ENCODE measurements at regions not wholly inside any gene's neighbourhood (a gene's known extent, or its start where the extent isn't known, plus 50 kb on each side); places are given as distances from the start of the nearest gene placed in this dataset.
"Not testable (repeated sequence)": the region's sequence is repeated elsewhere in the genome, so short reads cannot be mapped to it uniquely, and the experiment has no call there.

- no peak for DNase-seq
Measured at GRCh38 chr2:207413376-207413907, 116.3 kb upstream of the CREB1 start.

- DNase-seq = no peak
Measured at GRCh38 chr2:207416111-207416510, 113.7 kb upstream of the CREB1 start.

- DNase-seq = no peak
Measured at GRCh38 chr2:207416900-207417299, 112.9 kb upstream of the CREB1 start.

GRCh38 chr2:207417301-207417718 lies 112.5 kb upstream of the CREB1 start:
- DNase-seq = no peak

- DNase-seq = no peak
Measured at GRCh38 chr2:207418419-207418818, 111.3 kb upstream of the CREB1 start.

GRCh38 chr2:207419331-207419730 lies 110.4 kb upstream of the CREB1 start:
- no peak for DNase-seq

- DNase-seq = no peak
Measured at GRCh38 chr2:207421671-207422070, 108.1 kb upstream of the CREB1 start.

- no peak for DNase-seq
Measured at GRCh38 chr2:207422380-207422779, 107.4 kb upstream of the CREB1 start.

GRCh38 chr2:207423886-207424285 lies 105.9 kb upstream of the CREB1 start:
- DNase-seq = peak in 1 of 5 donors; percentile 81

- no peak for DNase-seq
Measured at GRCh38 chr2:207427986-207428385, 101.8 kb upstream of the CREB1 start.

GRCh38 chr2:207428573-207428972 lies 101.2 kb upstream of the CREB1 start:
- no peak for DNase-seq

GRCh38 chr2:207432453-207432852 lies 97.3 kb upstream of the CREB1 start:
- DNase-seq = no peak

- no peak for DNase-seq
Measured at GRCh38 chr2:207434306-207434705, 95.5 kb upstream of the CREB1 start.

- DNase-seq = no peak
Measured at GRCh38 chr2:207434899-207435465, 94.8 kb upstream of the CREB1 start.

- DNase-seq = no peak
Measured at GRCh38 chr2:207437136-207437523, 92.6 kb upstream of the CREB1 start.

- DNase-seq = no peak
Measured at GRCh38 chr2:207437524-207438143, 92.1 kb upstream of the CREB1 start.

GRCh38 chr2:207438414-207439126 lies 91.2 kb upstream of the CREB1 start:
- no peak for DNase-seq

- not testable (repeated sequence) for DNase-seq
Measured at GRCh38 chr2:207439881-207440280, 89.9 kb upstream of the CREB1 start.

GRCh38 chr2:207444756-207445155 lies 85.0 kb upstream of the CREB1 start:
- DNase-seq = no peak

- no peak for DNase-seq
Measured at GRCh38 chr2:207446653-207447052, 83.1 kb upstream of the CREB1 start.

GRCh38 chr2:207448006-207448405 lies 81.8 kb upstream of the CREB1 start:
- DNase-seq = no peak

- no peak for DNase-seq
Measured at GRCh38 chr2:207449642-207450165, 80.1 kb upstream of the CREB1 start.

GRCh38 chr2:207450186-207450585 lies 79.6 kb upstream of the CREB1 start:
- no peak for DNase-seq

- no peak for DNase-seq
Measured at GRCh38 chr2:207458582-207458981, 71.2 kb upstream of the CREB1 start.
